GM23338 (cell line): ENCODE measurements at regions not wholly inside any gene's neighbourhood (a gene's known extent, or its start where the extent isn't known, plus 50 kb on each side); places are given as distances from the start of the nearest gene placed in this dataset.

ENCODE experiments used
- ATAC-seq: fragments of 200-7000 bp; cut with Tn5 transposase; 3 replicates; pipeline ENCODE4 v1.9.1; 2020
- DNase-seq: peaks from one replicate; pipeline ENCODE4 v3.0.0-alpha.2; 2015; ENCODE audit warnings: low spot score
- H2AFZ ChIP-seq: fragments of 200-600 bp; sonication (generic); 2 replicates; pipeline ENCODE4 v1.8.0; 2016; ENCODE audit warnings: antibody characterized with exemption, mild to moderate bottlenecking, moderate library complexity
- H3F3A ChIP-seq: fragments of 200-600 bp; sonication (generic); replicated peaks from 2 replicates; pipeline ENCODE4 v1.8.0; 2017; ENCODE audit warnings: antibody characterized with exemption, mixed run types, low read depth
- H3K27ac ChIP-seq: fragments of 200-600 bp; sonication (generic); 2 replicates; pipeline ENCODE4 v1.6.1; 2016; ENCODE audit warnings: low read depth
- H3K27me3 ChIP-seq: fragments of 200-600 bp; sonication (generic); 2 replicates; pipeline ENCODE4 v1.8.0; 2016; ENCODE audit warnings: mild to moderate bottlenecking, mixed run types, moderate library complexity; ENCODE audit not compliant: insufficient read depth
- H3K36me3 ChIP-seq: fragments of 200-600 bp; sonication (generic); 2 replicates; pipeline ENCODE4 v1.8.0; 2016; ENCODE audit warnings: mild to moderate bottlenecking; ENCODE audit not compliant: insufficient read depth
- H3K4me1 ChIP-seq: fragments of 200-600 bp; sonication (generic); 2 replicates; pipeline ENCODE4 v1.8.0; 2016; ENCODE audit warnings: mild to moderate bottlenecking, moderate library complexity; ENCODE audit not compliant: insufficient read depth
- H3K4me2 ChIP-seq: fragments of 200-600 bp; sonication (generic); 2 replicates; pipeline ENCODE4 v1.7.1; 2017; ENCODE audit warnings: mixed run types
- H3K4me3 ChIP-seq: fragments of 200-600 bp; sonication (generic); 2 replicates; pipeline ENCODE4 v1.6.1; 2016; ENCODE audit warnings: mixed run types
- H3K79me2 ChIP-seq: fragments of 200-600 bp; sonication (generic); replicated peaks from 2 replicates; pipeline ENCODE4 v1.8.0; 2017; ENCODE audit warnings: mild to moderate bottlenecking; ENCODE audit not compliant: insufficient read depth
- H3K9me2 ChIP-seq: fragments of 200-600 bp; sonication (generic); 2 replicates; pipeline ENCODE4 v1.8.0; 2017; ENCODE audit not compliant: insufficient read depth
- H4K20me1 ChIP-seq: fragments of 200-600 bp; sonication (generic); replicated peaks from 2 replicates; pipeline ENCODE4 v1.8.0; 2017; ENCODE audit warnings: mild to moderate bottlenecking; ENCODE audit not compliant: insufficient read depth
- H3K27ac Mint-ChIP-seq: 2 replicates; pipeline ENCODE4 v1.8.0; 2020; ENCODE audit warnings: inconsistent platforms, mild to moderate bottlenecking, moderate library complexity, mixed read lengths
- H3K27me3 Mint-ChIP-seq: 3 replicates; pipeline ENCODE4 v1.8.0; 2022; ENCODE audit warnings: low read depth, mild to moderate bottlenecking, moderate library complexity, mixed read lengths, inconsistent platforms; ENCODE audit not compliant: insufficient read depth, poor library complexity
- H3K36me3 Mint-ChIP-seq: 3 replicates; pipeline ENCODE4 v1.8.0; 2021; ENCODE audit warnings: low read depth, mild to moderate bottlenecking, inconsistent platforms, moderate library complexity, mixed read lengths
- H3K4me1 Mint-ChIP-seq: 3 replicates; pipeline ENCODE4 v1.8.0; 2020; ENCODE audit warnings: mild to moderate bottlenecking, inconsistent platforms, mixed read lengths
- H3K4me3 Mint-ChIP-seq: 3 replicates; pipeline ENCODE4 v1.8.0; 2021; ENCODE audit warnings: moderate library complexity, mild to moderate bottlenecking, inconsistent platforms, mixed read lengths
- H3K9me3 Mint-ChIP-seq: 3 replicates; pipeline ENCODE4 v1.8.0; 2020; ENCODE audit warnings: moderate library complexity, mild to moderate bottlenecking, inconsistent platforms, mixed read lengths
- EZH2 ChIP-seq: fragments of 200-600 bp; sonication (generic); IDR thresholded peaks from one replicate; pipeline ENCODE4 v1.8.0; 2017; ENCODE audit warnings: antibody characterized with exemption, mild to moderate bottlenecking, low read depth; ENCODE audit not compliant: unreplicated experiment
- NANOG ChIP-seq: IDR thresholded peaks from 2 replicates; pipeline ENCODE4 v1.6.1; 2016; ENCODE audit warnings: antibody characterized with exemption, borderline replicate concordance
- POLR2AphosphoS5 ChIP-seq: IDR thresholded peaks from 2 replicates; pipeline ENCODE4 v1.6.1; 2016; ENCODE audit warnings: antibody characterized with exemption, low read depth
- ZNF114 ChIP-seq: fragments of 250-450 bp; sonication (Bioruptor Pico); IDR thresholded peaks from 2 replicates; pipeline ENCODE4 v1.5.0; 2020; ENCODE audit warnings: mild to moderate bottlenecking, moderate library complexity
- ZNF331 ChIP-seq: fragments of 250-450 bp; sonication (Bioruptor Pico); IDR thresholded peaks from 2 replicates; pipeline ENCODE4 v1.5.0; 2020; ENCODE audit warnings: low read depth, mild to moderate bottlenecking, moderate library complexity
- TF ChIP-seq, protein P1 (sequence below): IDR thresholded peaks from 2 replicates; pipeline ENCODE4 v1.6.1; 2016; ENCODE audit warnings: antibody characterized with exemption
- TF ChIP-seq, protein P2 (sequence below): IDR thresholded peaks from one replicate; pipeline ENCODE4 v1.6.1; 2018; ENCODE audit warnings: antibody characterized with exemption; ENCODE audit not compliant: unreplicated experiment

DNA sequence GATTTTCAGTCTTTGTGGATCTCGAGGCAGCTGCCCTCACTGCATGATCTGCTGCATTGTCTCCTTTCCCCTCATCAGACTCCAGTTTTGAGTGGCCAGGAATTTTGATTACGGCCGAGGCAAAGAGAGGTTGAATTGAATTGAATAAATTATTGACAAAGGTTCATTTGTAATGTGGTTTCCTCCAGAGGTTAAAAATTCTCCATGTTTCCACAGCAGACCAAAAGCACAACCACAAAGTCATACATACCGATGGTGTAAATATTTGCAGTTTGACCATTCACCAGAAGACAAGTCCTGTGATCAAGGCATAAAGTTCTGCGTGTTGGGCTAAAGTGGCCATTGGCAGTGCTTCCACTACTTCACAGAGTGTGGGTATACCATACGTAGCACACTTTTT is 343.8 kb upstream of the MYT1L start:
- H2AFZ ChIP-seq, result no peak overlapping the region
- ATAC-seq, result no peak
- no peaks in the 10 kb centered on the region; the same call in 1 of the 2 replicates for H3K4me1 ChIP-seq
- no peak overlapping the region for H3K27ac Mint-ChIP-seq
- peaks cover 4% of the 10 kb centered on the region; the same call in 1 of the 3 replicates for H3K9me3 Mint-ChIP-seq
- H4K20me1 ChIP-seq, result no peaks in the 10 kb centered on the region
- peaks cover 20% of the 10 kb centered on the region for H3K9me2 ChIP-seq
- peaks cover 4% of the 10 kb centered on the region; the same call in 1 of the 3 replicates for H3K36me3 Mint-ChIP-seq
- H3K4me3 Mint-ChIP-seq, result no peak overlapping the region
- peaks cover 8% of the 10 kb centered on the region for H3K27me3 Mint-ChIP-seq
- no peak overlapping the region for H3K4me2 ChIP-seq
- no peaks in the 10 kb centered on the region for H3K79me2 ChIP-seq
- no peak overlapping the region for H3K27ac ChIP-seq
- no peaks in the 10 kb centered on the region for H3F3A ChIP-seq
- no peak for TF ChIP-seq EZH2
- no peak overlapping the region for H3K4me3 ChIP-seq
- H3K27me3 ChIP-seq, result no peaks in the 10 kb centered on the region
- no peaks in the 10 kb centered on the region for H3K36me3 ChIP-seq
- DNase-seq, result no peak
- H3K4me1 Mint-ChIP-seq, result peaks cover 12% of the 10 kb centered on the region; the same call in 2 of the 3 replicates

- peaks cover 4% of the 10 kb centered on the region; the same call in 1 of the 3 replicates for H3K36me3 Mint-ChIP-seq
- H3K4me1 ChIP-seq, result no peaks in the 10 kb centered on the region; the same call in 1 of the 2 replicates
- no peak for DNase-seq
- H3K27ac ChIP-seq, result no peak overlapping the region
- no peaks in the 10 kb centered on the region for H3K36me3 ChIP-seq
- H3K4me2 ChIP-seq, result no peak overlapping the region
- peaks cover 4% of the 10 kb centered on the region; the same call in 1 of the 3 replicates for H3K9me3 Mint-ChIP-seq
- no peaks in the 10 kb centered on the region for H3K27me3 ChIP-seq
- no peak overlapping the region for H3K4me3 ChIP-seq
- peaks cover 20% of the 10 kb centered on the region for H3K9me2 ChIP-seq
- no peak for ATAC-seq
- H4K20me1 ChIP-seq, result no peaks in the 10 kb centered on the region
- no peak overlapping the region for H3K4me3 Mint-ChIP-seq
- H3K27me3 Mint-ChIP-seq, result peaks cover 13% of the 10 kb centered on the region
- TF ChIP-seq, protein P1, sequence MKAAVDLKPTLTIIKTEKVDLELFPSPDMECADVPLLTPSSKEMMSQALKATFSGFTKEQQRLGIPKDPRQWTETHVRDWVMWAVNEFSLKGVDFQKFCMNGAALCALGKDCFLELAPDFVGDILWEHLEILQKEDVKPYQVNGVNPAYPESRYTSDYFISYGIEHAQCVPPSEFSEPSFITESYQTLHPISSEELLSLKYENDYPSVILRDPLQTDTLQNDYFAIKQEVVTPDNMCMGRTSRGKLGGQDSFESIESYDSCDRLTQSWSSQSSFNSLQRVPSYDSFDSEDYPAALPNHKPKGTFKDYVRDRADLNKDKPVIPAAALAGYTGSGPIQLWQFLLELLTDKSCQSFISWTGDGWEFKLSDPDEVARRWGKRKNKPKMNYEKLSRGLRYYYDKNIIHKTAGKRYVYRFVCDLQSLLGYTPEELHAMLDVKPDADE, result no peak
- TF ChIP-seq ZNF331 (CRISPR knock-in tag), result no peak
- no peak overlapping the region for H3K27ac Mint-ChIP-seq
- H3K79me2 ChIP-seq, result no peaks in the 10 kb centered on the region
- H3K4me1 Mint-ChIP-seq, result peaks cover 12% of the 10 kb centered on the region; the same call in 2 of the 3 replicates
- no peak overlapping the region for H2AFZ ChIP-seq
- no peaks in the 10 kb centered on the region for H3F3A ChIP-seq
Measured at GRCh38 chr2:2673406-2673805, 342.3 kb upstream of the MYT1L start.

GRCh38 chr2:2672249-2672648 is 341.2 kb upstream of the MYT1L start:
- H3K4me2 ChIP-seq, result no peak overlapping the region
- H3K79me2 ChIP-seq, result no peaks in the 10 kb centered on the region
- H3K36me3 ChIP-seq, result no peaks in the 10 kb centered on the region
- no peak overlapping the region for H3K4me3 Mint-ChIP-seq
- no peaks in the 10 kb centered on the region for H3K27me3 ChIP-seq
- H3K4me1 Mint-ChIP-seq, result peaks cover 12% of the 10 kb centered on the region; the same call in 2 of the 3 replicates
- TF ChIP-seq, protein P2, sequence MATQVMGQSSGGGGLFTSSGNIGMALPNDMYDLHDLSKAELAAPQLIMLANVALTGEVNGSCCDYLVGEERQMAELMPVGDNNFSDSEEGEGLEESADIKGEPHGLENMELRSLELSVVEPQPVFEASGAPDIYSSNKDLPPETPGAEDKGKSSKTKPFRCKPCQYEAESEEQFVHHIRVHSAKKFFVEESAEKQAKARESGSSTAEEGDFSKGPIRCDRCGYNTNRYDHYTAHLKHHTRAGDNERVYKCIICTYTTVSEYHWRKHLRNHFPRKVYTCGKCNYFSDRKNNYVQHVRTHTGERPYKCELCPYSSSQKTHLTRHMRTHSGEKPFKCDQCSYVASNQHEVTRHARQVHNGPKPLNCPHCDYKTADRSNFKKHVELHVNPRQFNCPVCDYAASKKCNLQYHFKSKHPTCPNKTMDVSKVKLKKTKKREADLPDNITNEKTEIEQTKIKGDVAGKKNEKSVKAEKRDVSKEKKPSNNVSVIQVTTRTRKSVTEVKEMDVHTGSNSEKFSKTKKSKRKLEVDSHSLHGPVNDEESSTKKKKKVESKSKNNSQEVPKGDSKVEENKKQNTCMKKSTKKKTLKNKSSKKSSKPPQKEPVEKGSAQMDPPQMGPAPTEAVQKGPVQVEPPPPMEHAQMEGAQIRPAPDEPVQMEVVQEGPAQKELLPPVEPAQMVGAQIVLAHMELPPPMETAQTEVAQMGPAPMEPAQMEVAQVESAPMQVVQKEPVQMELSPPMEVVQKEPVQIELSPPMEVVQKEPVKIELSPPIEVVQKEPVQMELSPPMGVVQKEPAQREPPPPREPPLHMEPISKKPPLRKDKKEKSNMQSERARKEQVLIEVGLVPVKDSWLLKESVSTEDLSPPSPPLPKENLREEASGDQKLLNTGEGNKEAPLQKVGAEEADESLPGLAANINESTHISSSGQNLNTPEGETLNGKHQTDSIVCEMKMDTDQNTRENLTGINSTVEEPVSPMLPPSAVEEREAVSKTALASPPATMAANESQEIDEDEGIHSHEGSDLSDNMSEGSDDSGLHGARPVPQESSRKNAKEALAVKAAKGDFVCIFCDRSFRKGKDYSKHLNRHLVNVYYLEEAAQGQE, result no peak
- no peak for TF ChIP-seq ZNF114 (CRISPR knock-in tag)
- TF ChIP-seq, protein P1, result no peak
- no peak for TF ChIP-seq NANOG
- no peak for TF ChIP-seq POLR2AphosphoS5
- no peak for TF ChIP-seq ZNF331 (CRISPR knock-in tag)
- no peaks in the 10 kb centered on the region for H4K20me1 ChIP-seq
- no peaks in the 10 kb centered on the region for H3F3A ChIP-seq
- no peak for DNase-seq
- no peak overlapping the region for H3K27ac Mint-ChIP-seq
- no peak overlapping the region for H3K27ac ChIP-seq
- ATAC-seq, result no peak
- H3K36me3 Mint-ChIP-seq, result peaks cover 4% of the 10 kb centered on the region; the same call in 1 of the 3 replicates
- no peak overlapping the region for H3K4me3 ChIP-seq
- H3K27me3 Mint-ChIP-seq, result peaks cover 16% of the 10 kb centered on the region
- peaks cover 20% of the 10 kb centered on the region for H3K9me2 ChIP-seq
- H3K4me1 ChIP-seq, result no peaks in the 10 kb centered on the region; the same call in 1 of the 2 replicates
- peak overlapping the region; percentile 69 for H2AFZ ChIP-seq
- H3K9me3 Mint-ChIP-seq, result peaks cover 4% of the 10 kb centered on the region; the same call in 1 of the 3 replicates
